ENCODE measurements at regions not wholly inside any gene's neighbourhood (a gene's known extent, or its start where the extent isn't known, plus 50 kb on each side); places are given as distances from the start of the nearest gene placed in this dataset.

GRCh38 chr9:89912605-89912953, 307.8 kb downstream of the GADD45G start:
- peaks cover 6% of the 10 kb centered on the region for H3K36me3 Mint-ChIP-seq (ENCODE audit: unreplicated experiment)
- no peak for DNase-seq
- H3K27me3 Mint-ChIP-seq (ENCODE audit: unreplicated experiment), result peaks cover 2% of the 10 kb centered on the region

GRCh38 chr9:89915187-89915586, 310.4 kb downstream of the GADD45G start:
- no peak for DNase-seq
- Mint-ChIP-seq H3K4me1 (ENCODE audit: low read depth, unreplicated experiment) (peaks cover 37% of the 10 kb centered on the region), H3K27me3 (ENCODE audit: unreplicated experiment) (peaks cover 2% of the 10 kb centered on the region), H3K36me3 (ENCODE audit: unreplicated experiment) (no peaks in the 10 kb centered on the region), H3K4me3 (ENCODE audit: unreplicated experiment) (no peak overlapping the region), H3K9me3 (ENCODE audit: unreplicated experiment) (peaks cover 2% of the 10 kb centered on the region), H3K27ac (ENCODE audit: unreplicated experiment) (no peak overlapping the region)
- TF ChIP-seq CTCF (IDR thresholded peaks at IDR 0.05; ENCODE audit: partially characterized antibody, unreplicated experiment), result no peak

More at GRCh38 chr9:89912605-89912953, 307.8 kb downstream of the GADD45G start:
- H3K27ac Mint-ChIP-seq (ENCODE audit: unreplicated experiment), result no peak overlapping the region
- no peak overlapping the region for H3K4me3 Mint-ChIP-seq (ENCODE audit: unreplicated experiment)
- H3K9me3 Mint-ChIP-seq (ENCODE audit: unreplicated experiment), result peaks cover 2% of the 10 kb centered on the region
- TF ChIP-seq CTCF (IDR thresholded peaks at IDR 0.05; ENCODE audit: partially characterized antibody, unreplicated experiment), result no peak
- peaks cover 25% of the 10 kb centered on the region for H3K4me1 Mint-ChIP-seq (ENCODE audit: low read depth, unreplicated experiment)

- Mint-ChIP-seq H3K4me1 (ENCODE audit: low read depth, unreplicated experiment) (peaks cover 46% of the 10 kb centered on the region), H3K27ac (ENCODE audit: unreplicated experiment) (peak overlapping the region; percentile 78), H3K4me3 (ENCODE audit: unreplicated experiment) (no peak overlapping the region), H3K36me3 (ENCODE audit: unreplicated experiment) (no peaks in the 10 kb centered on the region), H3K9me3 (ENCODE audit: unreplicated experiment) (peaks cover 1% of the 10 kb centered on the region), H3K27me3 (ENCODE audit: unreplicated experiment) (peaks cover 2% of the 10 kb centered on the region)
- TF ChIP-seq CTCF (IDR thresholded peaks at IDR 0.05; ENCODE audit: partially characterized antibody, unreplicated experiment), result no peak
- DNase-seq, result peak; percentile 35
These were observed 311.3 kb downstream of the GADD45G start for GRCh38 chr9:89916001-89916597.

DNA sequence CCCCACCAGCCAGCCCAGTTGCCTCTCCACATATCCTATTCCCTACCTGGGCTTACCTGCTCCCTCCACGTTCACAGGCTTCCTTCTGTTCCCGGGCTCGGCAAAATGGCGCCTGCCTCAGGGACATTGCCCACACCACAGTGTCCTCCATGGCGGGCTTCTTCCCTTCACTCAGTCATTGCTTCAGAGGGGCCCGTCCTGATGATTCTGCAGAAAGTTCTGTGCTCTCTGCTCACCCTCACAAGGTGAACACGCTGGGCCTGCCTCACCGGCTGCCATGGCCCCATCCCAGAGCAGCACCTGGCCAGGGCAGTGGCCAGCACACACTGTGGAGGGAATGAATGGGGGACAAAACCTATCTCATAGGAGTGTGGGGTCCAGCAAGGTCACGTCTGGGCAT, 313.0 kb downstream of the GADD45G start:
- no peak for DNase-seq
- Mint-ChIP-seq H3K27ac (ENCODE audit: unreplicated experiment) (no peak overlapping the region), H3K4me3 (ENCODE audit: unreplicated experiment) (no peak overlapping the region), H3K27me3 (ENCODE audit: unreplicated experiment) (no peaks in the 10 kb centered on the region), H3K4me1 (ENCODE audit: low read depth, unreplicated experiment) (peaks cover 57% of the 10 kb centered on the region), H3K36me3 (ENCODE audit: unreplicated experiment) (no peaks in the 10 kb centered on the region), H3K9me3 (ENCODE audit: unreplicated experiment) (peaks cover 5% of the 10 kb centered on the region)
- no peak for TF ChIP-seq CTCF (IDR thresholded peaks at IDR 0.05; ENCODE audit: partially characterized antibody, unreplicated experiment)

GRCh38 chr9:89919171-89919681, 314.4 kb downstream of the GADD45G start:
- Mint-ChIP-seq H3K9me3 (ENCODE audit: unreplicated experiment) (peaks cover 5% of the 10 kb centered on the region), H3K36me3 (ENCODE audit: unreplicated experiment) (no peaks in the 10 kb centered on the region), H3K27me3 (ENCODE audit: unreplicated experiment) (no peaks in the 10 kb centered on the region), H3K4me3 (ENCODE audit: unreplicated experiment) (no peak overlapping the region), H3K27ac (ENCODE audit: unreplicated experiment) (no peak overlapping the region), H3K4me1 (ENCODE audit: low read depth, unreplicated experiment) (peaks cover 68% of the 10 kb centered on the region)
- no peak for TF ChIP-seq CTCF (IDR thresholded peaks at IDR 0.05; ENCODE audit: partially characterized antibody, unreplicated experiment)
- peak; percentile 31 for DNase-seq

All from glutamatergic neuron (in vitro differentiated cells).